ENCODE measurements at regions not wholly inside any gene's neighbourhood (a gene's known extent, or its start where the extent isn't known, plus 50 kb on each side); places are given as distances from the start of the nearest gene placed in this dataset.

GRCh38 chr10:69750011-69750373 is 51.7 kb upstream of the COL13A1 start:
- H3K4me3 ChIP-seq (ENCODE audit: low read length) = no peak overlapping the region
- TF ChIP-seq CTCF (IDR thresholded peaks at IDR 0.05; ENCODE audit: insufficient read depth, low read depth, low read length, missing control alignments) = no peak
- DNase-seq (ENCODE audit: low read depth) = no peak

DNA sequence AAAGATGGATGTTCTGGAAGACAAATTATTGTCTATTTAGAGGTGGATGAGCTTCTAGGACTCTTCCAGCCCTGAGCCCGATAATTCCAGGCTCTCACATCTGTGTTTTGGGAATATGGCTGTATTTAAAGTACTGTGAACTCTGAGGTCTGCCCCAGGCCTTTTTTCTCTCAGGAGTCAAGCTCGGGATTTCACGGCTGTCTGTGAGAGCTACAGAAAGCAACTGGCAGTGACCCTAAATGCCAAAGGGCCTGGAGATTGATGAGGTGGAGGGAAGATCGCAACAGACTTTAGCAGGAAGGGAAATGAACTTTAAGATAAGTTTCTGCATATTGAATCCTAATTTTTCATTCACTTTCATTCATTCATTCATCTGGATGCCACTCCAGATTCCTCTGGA is 51.0 kb upstream of the COL13A1 start:
- no peak for DNase-seq (ENCODE audit: low read depth)
- TF ChIP-seq CTCF (IDR thresholded peaks at IDR 0.05; ENCODE audit: insufficient read depth, low read depth, low read length, missing control alignments) = no peak

GRCh38 chr10:69751214-69751613 is 50.5 kb upstream of the COL13A1 start:
- no peak for TF ChIP-seq CTCF (IDR thresholded peaks at IDR 0.05; ENCODE audit: insufficient read depth, low read depth, low read length, missing control alignments)
- DNase-seq (ENCODE audit: low read depth) = no peak
- no peak overlapping the region for H3K4me3 ChIP-seq (ENCODE audit: low read length)

More for the DNA sequence above, 51.0 kb upstream of the COL13A1 start:
- no peak overlapping the region for H3K4me3 ChIP-seq (ENCODE audit: low read length)
